Adipocyte (in vitro differentiated cells): ENCODE measurements at regions not wholly inside any gene's neighbourhood (a gene's known extent, or its start where the extent isn't known, plus 50 kb on each side); places are given as distances from the start of the nearest gene placed in this dataset.
A peak's percentile ranks its signal among the peaks of the same experiment; 100 is the strongest.

ENCODE experiments used
- DNase-seq: peaks from one replicate; pipeline ENCODE4 v3.0.0-alpha.2; 2015; ENCODE audit warnings: low read depth
- H3K27me3 ChIP-seq: replicated peaks from 2 replicates; pipeline ENCODE4 v1.7.0; 2013; ENCODE audit warnings: mild to moderate bottlenecking, low read length, moderate library complexity; ENCODE audit not compliant: control insufficient read depth, insufficient read depth
- H3K36me3 ChIP-seq: 2 replicates; pipeline ENCODE4 v1.7.0; 2013; ENCODE audit warnings: low read length, mild to moderate bottlenecking, moderate library complexity; ENCODE audit not compliant: control insufficient read depth, insufficient read depth, severe bottlenecking
- H3K4me1 ChIP-seq: 2 replicates; pipeline ENCODE4 v1.7.0; 2013; ENCODE audit warnings: mild to moderate bottlenecking, low read length, moderate library complexity; ENCODE audit not compliant: control insufficient read depth, insufficient read depth
- H3K4me3 ChIP-seq: 2 replicates; pipeline ENCODE4 v1.7.0; 2013; ENCODE audit warnings: mild to moderate bottlenecking, low read length, moderate library complexity
- H3K9ac ChIP-seq: 2 replicates; pipeline ENCODE4 v1.7.0; 2013; ENCODE audit warnings: mild to moderate bottlenecking, low read length, moderate library complexity
- H3K9me3 ChIP-seq: 2 replicates; pipeline ENCODE4 v1.7.0; 2013; ENCODE audit warnings: mild to moderate bottlenecking, low read length, moderate library complexity; ENCODE audit not compliant: control insufficient read depth

DNA sequence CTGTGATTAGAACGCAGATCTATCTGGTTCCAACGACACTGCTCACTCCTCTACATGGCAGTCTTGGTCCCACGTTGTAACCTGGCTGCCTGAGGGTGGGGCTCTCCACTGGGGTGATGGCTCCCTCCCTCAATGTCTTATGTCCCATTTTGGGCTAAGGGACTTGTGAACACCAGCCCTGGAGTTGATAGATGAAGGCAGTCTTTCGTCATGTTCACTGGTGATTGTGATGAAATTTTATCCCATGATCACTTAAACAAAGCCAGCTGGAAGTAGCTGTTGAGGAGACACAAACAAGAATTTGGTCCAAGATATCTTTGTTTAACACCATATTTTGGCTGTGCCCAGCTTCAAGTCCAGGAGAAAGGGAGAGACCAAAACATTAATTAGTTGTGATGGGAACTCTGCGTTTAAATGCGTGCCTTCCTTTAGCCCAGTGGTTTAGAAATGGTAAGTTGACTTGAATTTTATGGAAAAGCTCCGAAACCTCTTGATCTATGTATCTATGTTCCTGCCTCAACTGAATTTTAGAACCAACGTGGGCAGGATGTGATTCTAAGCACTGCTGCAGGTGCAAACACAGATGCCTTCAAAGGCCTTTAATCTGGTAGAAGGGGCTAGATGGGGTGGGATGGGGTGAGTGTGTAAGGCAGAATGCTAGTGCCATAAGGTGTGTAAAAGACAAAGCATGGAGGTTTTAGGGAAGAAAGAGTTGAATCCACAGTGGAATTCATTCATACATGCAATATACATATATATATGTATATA, 186.8 kb upstream of the IRX3 start:
- Histone ChIP-seq H3K4me3 (no peak overlapping the region), H3K4me1 (peaks cover 9% of the 10 kb centered on the region), H3K9ac (no peak overlapping the region), H3K27me3 (peaks cover 15% of the 10 kb centered on the region), H3K9me3 (no peaks in the 10 kb centered on the region), H3K36me3 (no peaks in the 10 kb centered on the region)
- DNase-seq = peak; percentile 52

DNA sequence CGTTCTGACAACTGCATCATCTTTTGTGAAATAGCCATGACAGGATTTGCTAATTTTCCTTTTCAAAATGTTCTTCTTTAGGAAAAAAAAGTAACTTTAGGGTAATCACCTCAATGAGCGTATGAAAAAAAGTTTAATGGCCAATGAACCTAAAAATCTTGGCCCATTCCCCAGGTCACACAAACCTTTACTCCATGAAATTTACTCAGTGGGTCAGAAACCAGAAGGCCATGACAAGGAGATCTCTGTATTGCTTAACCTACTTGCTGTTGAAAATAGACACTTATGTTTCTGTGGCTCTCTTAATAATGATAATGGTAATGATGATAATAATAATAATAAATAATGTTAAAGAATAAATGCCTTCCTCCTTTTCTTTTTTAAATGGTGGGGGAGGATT, 180.8 kb upstream of the IRX3 start:
- Histone ChIP-seq H3K27me3 (peaks cover 6% of the 10 kb centered on the region), H3K9me3 (peaks cover 28% of the 10 kb centered on the region), H3K9ac (no peak overlapping the region), H3K36me3 (no peaks in the 10 kb centered on the region), H3K4me3 (no peak overlapping the region), H3K4me1 (no peaks in the 10 kb centered on the region)
- no peak for DNase-seq

DNA sequence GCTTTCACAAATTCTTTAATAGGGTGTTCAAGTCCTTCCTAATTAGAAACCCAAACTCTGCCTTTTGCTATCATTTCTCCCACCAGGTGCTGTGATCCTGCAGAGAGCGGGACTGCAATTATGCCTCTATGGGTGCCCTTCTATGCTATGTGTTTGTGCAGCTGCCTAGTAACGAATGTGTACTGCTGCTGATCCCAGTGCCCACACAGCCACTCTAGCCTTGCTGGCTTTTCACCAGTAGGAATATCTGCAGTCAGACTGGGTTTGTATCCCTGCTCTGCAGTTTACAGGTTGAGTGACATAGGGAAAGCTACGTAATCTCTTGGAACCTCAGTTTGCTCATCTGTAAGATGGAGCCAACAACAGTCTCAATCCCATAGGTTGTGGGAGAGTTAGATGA, 179.6 kb upstream of the IRX3 start:
- Histone ChIP-seq H3K4me3 (no peak overlapping the region), H3K27me3 (peaks cover 6% of the 10 kb centered on the region), H3K9me3 (peaks cover 28% of the 10 kb centered on the region), H3K4me1 (peaks cover 8% of the 10 kb centered on the region), H3K9ac (no peak overlapping the region), H3K36me3 (no peaks in the 10 kb centered on the region)
- no peak for DNase-seq

DNA sequence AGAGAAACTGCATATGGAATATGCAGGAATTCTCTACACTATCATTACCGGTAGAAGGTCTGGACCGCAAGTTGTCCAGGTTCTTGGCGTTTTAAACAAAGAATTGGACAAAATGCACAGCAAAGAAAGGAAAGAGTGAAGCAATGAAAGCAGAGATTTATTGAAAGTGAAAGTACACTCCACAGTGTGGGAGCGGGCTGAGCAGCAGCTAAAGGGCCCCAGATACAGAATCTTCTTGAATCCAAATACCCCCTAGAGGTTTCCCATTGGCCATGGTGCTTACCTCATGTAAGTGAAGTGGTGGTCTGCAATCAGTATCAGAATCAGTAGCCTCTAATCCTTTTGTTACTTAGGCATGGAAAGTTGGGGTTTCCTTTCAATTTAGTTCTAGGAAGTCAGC, 178.5 kb upstream of the IRX3 start:
- no peak overlapping the region for H3K4me3 ChIP-seq
- H3K9ac ChIP-seq = no peak overlapping the region
- peaks cover 28% of the 10 kb centered on the region for H3K9me3 ChIP-seq
- no peaks in the 10 kb centered on the region for H3K36me3 ChIP-seq
- peaks cover 17% of the 10 kb centered on the region for H3K4me1 ChIP-seq
- peaks cover 6% of the 10 kb centered on the region for H3K27me3 ChIP-seq
- DNase-seq = no peak

DNA sequence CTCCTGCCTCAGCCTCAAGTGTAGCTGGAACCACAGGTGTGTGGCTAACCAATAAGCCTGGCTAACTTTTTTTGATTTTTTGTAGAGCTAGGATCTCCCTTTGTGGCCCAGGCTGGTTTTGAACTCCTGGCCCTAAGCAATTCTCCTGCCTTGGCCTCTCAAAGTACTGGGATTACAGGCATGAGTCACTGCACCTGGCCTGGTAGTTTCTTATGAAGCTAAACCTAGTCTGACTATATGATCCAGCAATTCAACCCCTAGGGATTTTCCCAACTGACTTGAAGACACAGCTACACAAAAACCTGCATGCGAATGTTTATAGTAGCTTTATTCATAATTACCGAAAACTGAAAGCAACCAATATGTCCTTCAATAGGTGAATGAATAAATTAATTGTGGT, 176.2 kb upstream of the IRX3 start:
- no peak for DNase-seq
- Histone ChIP-seq H3K9me3 (peaks cover 28% of the 10 kb centered on the region), H3K36me3 (no peaks in the 10 kb centered on the region), H3K4me1 (peaks cover 24% of the 10 kb centered on the region), H3K9ac (no peak overlapping the region), H3K27me3 (peaks cover 6% of the 10 kb centered on the region), H3K4me3 (no peak overlapping the region)

DNA sequence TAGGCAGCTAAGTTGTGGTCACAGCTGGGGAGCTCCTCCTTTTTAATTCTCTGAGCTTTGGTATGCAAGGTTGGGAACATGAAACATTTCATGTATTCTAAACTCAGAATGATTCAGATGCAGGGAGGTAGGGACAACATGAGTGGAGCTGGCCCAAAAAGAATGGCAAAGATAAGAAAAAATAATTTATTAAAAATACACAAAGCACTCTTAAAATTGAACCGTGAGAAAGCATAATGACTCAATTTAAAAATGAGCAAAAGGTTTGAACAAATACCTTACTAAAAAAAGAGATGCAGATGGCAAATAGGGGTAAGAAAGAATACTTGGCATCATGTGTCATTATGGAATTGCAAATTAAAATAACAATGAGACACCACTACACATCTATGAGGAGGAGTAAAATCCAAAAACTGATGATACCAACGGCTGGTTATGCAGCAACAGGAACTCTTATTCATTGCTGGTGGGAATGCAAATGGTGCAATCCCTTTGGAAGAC, 175.6 kb upstream of the IRX3 start:
- Histone ChIP-seq H3K9ac (no peak overlapping the region), H3K9me3 (peaks cover 28% of the 10 kb centered on the region), H3K27me3 (peaks cover 10% of the 10 kb centered on the region), H3K4me3 (no peak overlapping the region), H3K4me1 (peaks cover 24% of the 10 kb centered on the region), H3K36me3 (no peaks in the 10 kb centered on the region)
- peak; percentile 48 for DNase-seq

DNA sequence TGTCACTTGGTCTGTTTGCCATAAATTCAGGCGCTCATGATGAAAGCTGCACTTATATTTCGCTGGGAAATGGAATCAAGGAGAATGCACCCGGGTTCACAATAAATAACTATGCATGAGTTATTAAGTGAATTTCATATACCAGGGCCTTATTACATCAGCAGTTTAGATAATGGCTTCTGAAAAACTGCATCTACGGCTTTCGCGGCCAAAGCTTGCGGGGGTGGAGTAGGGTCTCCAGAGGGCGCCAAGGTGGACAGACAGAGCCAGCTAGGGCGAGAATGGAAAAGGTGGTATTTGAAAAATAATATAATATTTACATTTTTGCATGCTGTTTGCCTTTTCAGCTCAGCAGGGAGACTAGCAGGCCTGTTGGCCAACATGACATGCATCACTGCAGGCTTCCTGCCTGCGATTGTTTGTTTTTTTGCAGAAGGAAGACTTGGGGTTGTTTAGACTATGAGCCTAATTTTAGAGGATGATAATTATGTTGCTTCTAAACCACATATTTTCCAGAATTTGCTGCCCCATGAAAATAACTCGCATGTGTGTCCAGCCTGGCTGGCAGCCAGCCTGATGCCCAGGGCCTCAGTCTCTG, 173.8 kb upstream of the IRX3 start:
- H3K4me1 ChIP-seq = peaks cover 24% of the 10 kb centered on the region

DNA sequence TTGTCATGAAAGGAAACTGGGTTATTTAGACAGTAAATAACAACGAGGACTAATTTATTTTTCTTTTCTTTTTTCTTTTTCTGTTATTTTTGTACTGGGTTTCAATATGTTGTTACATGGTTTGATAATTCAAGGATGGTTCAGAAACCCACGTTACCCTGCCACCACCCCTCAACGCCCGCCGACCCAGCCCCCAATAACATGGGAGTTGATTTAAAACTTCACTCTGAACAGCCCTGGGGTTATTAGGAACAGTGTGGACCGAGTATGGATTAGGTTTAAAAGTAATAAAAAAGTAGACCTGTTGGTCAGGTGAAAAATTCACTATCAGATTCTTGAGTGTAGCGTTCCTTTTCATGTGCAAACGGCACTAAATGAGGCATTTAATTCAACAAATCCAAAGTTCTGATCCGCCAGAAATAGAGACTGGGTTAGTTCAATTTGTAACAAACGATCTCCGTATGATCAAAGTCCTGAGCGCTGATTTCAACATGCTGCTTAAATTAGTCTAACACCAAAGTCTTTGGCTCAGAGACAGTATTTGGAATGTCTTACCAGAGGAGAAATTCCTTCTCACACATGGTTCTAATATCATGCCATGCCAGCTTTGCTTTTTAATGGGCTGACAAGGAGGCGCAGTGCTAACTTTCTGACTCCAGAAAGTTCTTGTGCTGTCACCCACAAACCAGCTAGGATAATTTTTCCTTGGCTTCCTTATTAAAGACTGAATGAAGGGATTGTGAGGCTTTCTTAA, 173.1 kb upstream of the IRX3 start:
- H3K4me1 ChIP-seq = peaks cover 24% of the 10 kb centered on the region
- no peak overlapping the region for H3K9ac ChIP-seq
- H3K9me3 ChIP-seq = peaks cover 16% of the 10 kb centered on the region
- no peaks in the 10 kb centered on the region for H3K36me3 ChIP-seq
- peak; percentile 84 for DNase-seq
- peaks cover 11% of the 10 kb centered on the region for H3K27me3 ChIP-seq
- H3K4me3 ChIP-seq = peak overlapping the region; percentile 22

More for the DNA sequence above, 173.8 kb upstream of the IRX3 start:
- Histone ChIP-seq H3K36me3 (no peaks in the 10 kb centered on the region), H3K9ac (no peak overlapping the region), H3K9me3 (peaks cover 22% of the 10 kb centered on the region), H3K27me3 (peaks cover 11% of the 10 kb centered on the region), H3K4me3 (peak overlapping the region; percentile 22)
- DNase-seq = peak; percentile 55

DNA sequence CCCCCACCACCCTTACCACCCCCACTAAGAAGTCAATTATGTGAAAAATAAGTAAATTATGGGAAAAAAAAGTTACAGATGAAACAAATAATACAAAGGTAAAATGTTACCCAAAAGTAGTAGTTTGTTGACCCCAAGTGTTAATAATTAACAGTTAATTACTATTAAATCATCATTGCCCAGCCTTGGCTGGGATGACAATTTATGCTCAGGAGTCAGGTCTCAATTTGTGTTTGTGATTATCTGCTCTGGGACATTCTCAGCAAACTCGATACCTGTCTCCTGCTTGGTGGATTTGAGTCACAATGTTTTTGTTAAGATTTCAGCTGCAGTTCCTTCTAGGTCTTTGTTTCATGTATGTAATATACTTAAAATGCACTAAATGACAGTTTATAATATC, 172.3 kb upstream of the IRX3 start:
- peaks cover 24% of the 10 kb centered on the region for H3K4me1 ChIP-seq
- H3K36me3 ChIP-seq = no peaks in the 10 kb centered on the region
- peaks cover 14% of the 10 kb centered on the region for H3K27me3 ChIP-seq
- H3K9me3 ChIP-seq = peaks cover 9% of the 10 kb centered on the region
- H3K4me3 ChIP-seq = no peak overlapping the region
- no peak overlapping the region for H3K9ac ChIP-seq
- no peak for DNase-seq

DNA sequence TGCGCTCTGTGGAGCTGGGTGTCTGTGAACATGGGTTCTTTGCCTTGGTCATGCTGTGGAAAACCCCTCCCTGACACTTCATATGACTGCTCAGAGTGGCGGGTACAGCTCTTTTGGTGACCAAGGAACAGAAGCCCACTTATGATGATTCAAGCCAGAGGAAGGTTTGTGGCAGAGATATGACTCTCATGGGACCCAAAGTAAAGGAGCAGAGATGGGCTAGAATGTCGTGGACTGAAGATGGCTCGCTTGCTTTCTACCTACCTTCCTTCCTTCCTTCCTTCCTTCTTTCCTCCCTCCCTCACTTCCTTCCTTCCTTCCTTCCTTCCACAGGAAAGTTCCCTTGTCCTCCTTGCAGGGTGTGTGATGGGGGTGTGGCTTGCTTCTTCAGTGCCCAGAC, 169.7 kb upstream of the IRX3 start:
- Histone ChIP-seq H3K9me3 (no peaks in the 10 kb centered on the region), H3K4me1 (peaks cover 16% of the 10 kb centered on the region), H3K36me3 (no peaks in the 10 kb centered on the region), H3K4me3 (no peak overlapping the region), H3K27me3 (peaks cover 28% of the 10 kb centered on the region), H3K9ac (no peak overlapping the region)
- DNase-seq = no peak

DNA sequence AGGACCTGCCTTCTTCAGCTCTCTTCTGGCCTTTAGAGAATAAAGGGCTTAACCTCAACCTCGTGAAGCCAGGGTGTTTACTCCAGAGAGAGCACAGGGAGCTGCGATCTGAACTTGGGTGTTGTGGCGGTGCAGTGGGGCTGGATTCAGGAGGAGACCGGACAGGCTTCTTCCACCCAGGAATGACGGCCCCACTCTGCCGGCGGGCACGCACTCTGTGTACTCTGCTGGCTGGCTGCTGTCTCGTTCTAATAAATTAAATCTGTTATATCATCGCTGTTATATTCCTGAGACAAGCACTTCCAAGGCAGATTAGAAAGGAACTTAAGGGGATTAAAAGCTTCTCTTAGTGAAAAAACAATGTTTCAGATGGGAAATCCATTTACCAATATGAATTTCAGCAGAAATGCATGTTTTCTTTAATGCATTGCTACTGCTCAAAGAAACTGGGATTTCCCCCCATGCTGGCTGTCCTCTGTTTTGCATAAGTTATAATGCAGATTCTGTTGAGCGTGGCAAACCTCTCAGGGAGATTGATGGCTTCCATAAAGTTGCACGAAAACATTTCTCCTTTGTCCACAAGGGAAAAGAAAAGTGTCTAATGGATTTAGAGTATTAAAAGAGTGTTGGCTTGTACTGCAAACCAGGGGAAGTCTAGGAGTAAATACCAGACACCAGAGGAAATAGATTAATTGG, 168.6 kb upstream of the IRX3 start:
- no peaks in the 10 kb centered on the region for H3K9me3 ChIP-seq
- H3K9ac ChIP-seq = no peak overlapping the region
- no peak for DNase-seq
- peaks cover 8% of the 10 kb centered on the region for H3K4me1 ChIP-seq
- H3K4me3 ChIP-seq = no peak overlapping the region
- H3K36me3 ChIP-seq = no peaks in the 10 kb centered on the region
- H3K27me3 ChIP-seq = peaks cover 32% of the 10 kb centered on the region
